HL-60 (cell line): ENCODE measurements at regions not wholly inside any gene's neighbourhood (a gene's known extent, or its start where the extent isn't known, plus 50 kb on each side); places are given as distances from the start of the nearest gene placed in this dataset.

Source experiments
- DNase-seq, 2 experiments: peaks; one replicate each; pipeline ENCODE4 v3.0.0-alpha.2; 2010 to 2020; ENCODE audit warnings: low read depth in 1 of 2, low spot score in 1 of 2
- H3K27ac ChIP-seq: fragments of 250-450 bp; sonication (Bioruptor Pico); replicated peaks from 2 replicates; pipeline ENCODE4 v1.5.1; 2020; ENCODE audit warnings: mild to moderate bottlenecking, moderate library complexity
- H3K27me3 ChIP-seq: fragments of 250-450 bp; sonication (Bioruptor Pico); 2 replicates; pipeline ENCODE4 v1.5.1; 2021; ENCODE audit warnings: mild to moderate bottlenecking, moderate library complexity; ENCODE audit not compliant: insufficient read depth, poor library complexity, severe bottlenecking
- H3K4me3 ChIP-seq: replicated peaks from 2 replicates; pipeline ENCODE4 v1.5.1; 2011; ENCODE audit warnings: mild to moderate bottlenecking, control low read depth, low read length; ENCODE audit not compliant: insufficient read depth
- GABPA ChIP-seq: IDR thresholded peaks from 2 replicates; pipeline ENCODE4 v1.6.1; 2012; ENCODE audit warnings: low read depth
- POLR2AphosphoS5 ChIP-seq: IDR thresholded peaks from 2 replicates; pipeline ENCODE4 v1.6.1; 2012; ENCODE audit warnings: low read depth
- SPI1 ChIP-seq: IDR thresholded peaks from 2 replicates; pipeline ENCODE4 v1.6.1; 2012; ENCODE audit warnings: low read depth, mild to moderate bottlenecking, borderline replicate concordance
- TF ChIP-seq, protein P1 (sequence below): IDR thresholded peaks from 2 replicates; pipeline ENCODE4 v1.6.1; 2012; ENCODE audit warnings: low read depth; ENCODE audit not compliant: insufficient replicate concordance
- TF ChIP-seq, protein P2 (sequence below): IDR thresholded peaks from one replicate; pipeline ENCODE4 v1.5.1; 2011; ENCODE audit warnings: low read length, control low read depth, inconsistent platforms; ENCODE audit not compliant: insufficient read depth

DNA sequence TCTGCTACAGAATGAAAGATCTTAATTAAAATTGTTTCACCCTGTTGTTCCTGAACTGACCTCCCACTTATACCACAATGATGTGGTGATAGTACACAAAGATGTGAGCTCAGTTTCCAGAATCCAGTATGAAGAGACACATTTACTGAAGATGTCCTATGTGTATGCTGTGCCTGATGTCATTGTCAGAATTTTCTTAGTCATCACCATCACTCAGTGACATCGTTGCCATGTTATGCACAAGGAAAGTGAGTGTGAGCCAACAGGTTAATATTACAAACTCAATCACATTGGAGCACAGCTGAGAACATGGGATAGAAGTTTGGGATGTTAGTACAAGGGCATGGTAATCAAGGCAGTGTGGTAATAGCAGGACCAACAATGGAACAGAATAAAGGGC, 199.7 kb upstream of the CHRNA7 start:
- H3K27me3 ChIP-seq: no peaks in the 10 kb centered on the region
- H3K27ac ChIP-seq: no peak overlapping the region
- no peak overlapping the region for H3K4me3 ChIP-seq
- TF ChIP-seq, protein P1, sequence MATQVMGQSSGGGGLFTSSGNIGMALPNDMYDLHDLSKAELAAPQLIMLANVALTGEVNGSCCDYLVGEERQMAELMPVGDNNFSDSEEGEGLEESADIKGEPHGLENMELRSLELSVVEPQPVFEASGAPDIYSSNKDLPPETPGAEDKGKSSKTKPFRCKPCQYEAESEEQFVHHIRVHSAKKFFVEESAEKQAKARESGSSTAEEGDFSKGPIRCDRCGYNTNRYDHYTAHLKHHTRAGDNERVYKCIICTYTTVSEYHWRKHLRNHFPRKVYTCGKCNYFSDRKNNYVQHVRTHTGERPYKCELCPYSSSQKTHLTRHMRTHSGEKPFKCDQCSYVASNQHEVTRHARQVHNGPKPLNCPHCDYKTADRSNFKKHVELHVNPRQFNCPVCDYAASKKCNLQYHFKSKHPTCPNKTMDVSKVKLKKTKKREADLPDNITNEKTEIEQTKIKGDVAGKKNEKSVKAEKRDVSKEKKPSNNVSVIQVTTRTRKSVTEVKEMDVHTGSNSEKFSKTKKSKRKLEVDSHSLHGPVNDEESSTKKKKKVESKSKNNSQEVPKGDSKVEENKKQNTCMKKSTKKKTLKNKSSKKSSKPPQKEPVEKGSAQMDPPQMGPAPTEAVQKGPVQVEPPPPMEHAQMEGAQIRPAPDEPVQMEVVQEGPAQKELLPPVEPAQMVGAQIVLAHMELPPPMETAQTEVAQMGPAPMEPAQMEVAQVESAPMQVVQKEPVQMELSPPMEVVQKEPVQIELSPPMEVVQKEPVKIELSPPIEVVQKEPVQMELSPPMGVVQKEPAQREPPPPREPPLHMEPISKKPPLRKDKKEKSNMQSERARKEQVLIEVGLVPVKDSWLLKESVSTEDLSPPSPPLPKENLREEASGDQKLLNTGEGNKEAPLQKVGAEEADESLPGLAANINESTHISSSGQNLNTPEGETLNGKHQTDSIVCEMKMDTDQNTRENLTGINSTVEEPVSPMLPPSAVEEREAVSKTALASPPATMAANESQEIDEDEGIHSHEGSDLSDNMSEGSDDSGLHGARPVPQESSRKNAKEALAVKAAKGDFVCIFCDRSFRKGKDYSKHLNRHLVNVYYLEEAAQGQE: no peak
- no peak for TF ChIP-seq SPI1
- TF ChIP-seq, protein P2, sequence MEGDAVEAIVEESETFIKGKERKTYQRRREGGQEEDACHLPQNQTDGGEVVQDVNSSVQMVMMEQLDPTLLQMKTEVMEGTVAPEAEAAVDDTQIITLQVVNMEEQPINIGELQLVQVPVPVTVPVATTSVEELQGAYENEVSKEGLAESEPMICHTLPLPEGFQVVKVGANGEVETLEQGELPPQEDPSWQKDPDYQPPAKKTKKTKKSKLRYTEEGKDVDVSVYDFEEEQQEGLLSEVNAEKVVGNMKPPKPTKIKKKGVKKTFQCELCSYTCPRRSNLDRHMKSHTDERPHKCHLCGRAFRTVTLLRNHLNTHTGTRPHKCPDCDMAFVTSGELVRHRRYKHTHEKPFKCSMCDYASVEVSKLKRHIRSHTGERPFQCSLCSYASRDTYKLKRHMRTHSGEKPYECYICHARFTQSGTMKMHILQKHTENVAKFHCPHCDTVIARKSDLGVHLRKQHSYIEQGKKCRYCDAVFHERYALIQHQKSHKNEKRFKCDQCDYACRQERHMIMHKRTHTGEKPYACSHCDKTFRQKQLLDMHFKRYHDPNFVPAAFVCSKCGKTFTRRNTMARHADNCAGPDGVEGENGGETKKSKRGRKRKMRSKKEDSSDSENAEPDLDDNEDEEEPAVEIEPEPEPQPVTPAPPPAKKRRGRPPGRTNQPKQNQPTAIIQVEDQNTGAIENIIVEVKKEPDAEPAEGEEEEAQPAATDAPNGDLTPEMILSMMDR: no peak
- no peak for TF ChIP-seq POLR2AphosphoS5
- no peak for TF ChIP-seq GABPA
- no peak for DNase-seq

DNA sequence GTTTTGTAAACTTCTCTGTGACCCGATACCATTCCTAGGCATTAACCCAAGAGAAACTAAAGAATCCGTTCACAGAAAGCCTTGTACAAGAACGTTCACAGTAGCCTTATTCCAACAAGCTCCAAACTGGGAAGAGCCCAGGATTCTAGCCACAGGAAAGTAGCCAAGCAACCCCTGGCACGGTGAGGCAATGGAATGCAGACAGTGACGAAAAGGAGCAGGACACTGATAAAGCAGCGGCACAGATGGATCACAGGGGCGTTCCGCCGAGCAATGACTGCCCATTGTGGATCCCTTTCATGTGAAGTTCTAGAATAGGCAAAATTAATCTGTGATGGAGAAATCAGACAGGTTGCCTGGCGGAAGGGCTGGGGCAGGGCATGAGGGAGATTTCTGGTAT, 198.7 kb upstream of the CHRNA7 start:
- H3K27ac ChIP-seq: no peak overlapping the region
- H3K4me3 ChIP-seq: no peak overlapping the region
- no peak for DNase-seq
- no peaks in the 10 kb centered on the region for H3K27me3 ChIP-seq
- TF ChIP-seq POLR2AphosphoS5: no peak
- TF ChIP-seq, protein P1: no peak

DNA sequence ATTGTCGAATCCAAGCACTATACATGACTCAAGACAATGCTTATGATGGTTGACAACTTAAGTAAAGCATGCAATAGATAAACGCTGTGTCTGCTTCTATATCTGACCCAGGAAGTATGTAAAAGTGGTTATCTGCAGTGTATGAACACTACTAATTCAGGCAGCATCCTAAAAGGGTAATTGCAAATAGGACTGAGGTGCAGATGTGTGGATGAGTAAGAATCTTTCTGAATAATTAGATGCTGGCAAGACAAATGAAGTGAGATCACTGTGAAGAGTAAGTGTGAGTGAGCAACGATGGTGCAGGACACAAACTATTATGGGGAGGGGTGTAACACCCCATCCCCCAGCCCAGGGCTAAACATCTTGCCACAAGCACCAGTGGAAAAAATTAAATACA, 195.7 kb upstream of the CHRNA7 start:
- no peak overlapping the region for H3K27ac ChIP-seq
- no peaks in the 10 kb centered on the region for H3K27me3 ChIP-seq
- no peak overlapping the region for H3K4me3 ChIP-seq
- no peak for TF ChIP-seq SPI1
- no peak for TF ChIP-seq GABPA
- TF ChIP-seq, protein P1: no peak
- TF ChIP-seq, protein P2: no peak
- no peak for TF ChIP-seq POLR2AphosphoS5
- DNase-seq: no peak

DNA sequence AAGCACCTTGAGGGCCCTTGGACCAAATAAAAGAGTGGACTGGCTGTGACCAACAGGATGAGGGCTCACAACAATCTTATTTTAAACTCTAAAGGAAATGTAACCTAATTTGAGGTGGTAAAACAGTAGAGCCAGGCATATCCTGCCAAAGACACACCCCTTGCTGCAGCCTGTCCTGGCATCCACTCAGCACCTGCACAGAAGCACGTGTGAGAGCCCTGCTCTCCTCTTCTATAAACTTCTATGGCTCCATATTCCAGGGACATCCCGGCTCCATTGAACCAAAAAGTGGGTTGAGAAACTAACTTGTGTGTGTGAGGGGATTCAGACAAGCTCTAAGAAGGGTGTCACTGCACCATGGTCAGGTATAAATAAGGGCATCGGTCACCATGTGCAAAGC, 190.9 kb upstream of the CHRNA7 start:
- H3K27ac ChIP-seq: no peak overlapping the region
- H3K27me3 ChIP-seq: no peaks in the 10 kb centered on the region
- no peak for DNase-seq
- H3K4me3 ChIP-seq: no peak overlapping the region
- TF ChIP-seq SPI1: no peak
- TF ChIP-seq, protein P1: no peak
- TF ChIP-seq, protein P2: no peak
- TF ChIP-seq POLR2AphosphoS5: no peak
- TF ChIP-seq GABPA: no peak
